Duodenal mucosa (tissue), 2 donors: ENCODE measurements at regions not wholly inside any gene's neighbourhood (a gene's known extent, or its start where the extent isn't known, plus 50 kb on each side); places are given as distances from the start of the nearest gene placed in this dataset.
"Not testable (repeated sequence)": the region's sequence is repeated elsewhere in the genome, so short reads cannot be mapped to it uniquely, and the experiment has no call there.

ENCODE experiments used
- H3K27ac ChIP-seq: one replicate; pipeline ENCODE4 v1.7.0; 2013; ENCODE audit warnings: low read depth, low read length
- H3K27me3 ChIP-seq, 2 donors: one replicate each; pipeline ENCODE4 v1.7.0; 2013; ENCODE audit warnings: low read length in 2 of 2, control low read depth in 1 of 2; ENCODE audit not compliant: insufficient read depth in 2 of 2, control insufficient read depth in 1 of 2
- H3K36me3 ChIP-seq, 2 donors: one replicate each; pipeline ENCODE4 v1.7.0; 2013; ENCODE audit warnings: low read length in 2 of 2, control low read depth in 1 of 2; ENCODE audit not compliant: insufficient read depth in 2 of 2, control insufficient read depth in 1 of 2
- H3K4me1 ChIP-seq, 2 donors: one replicate each; pipeline ENCODE4 v1.7.0; 2013; ENCODE audit warnings: low read length in 2 of 2, control low read depth in 1 of 2; ENCODE audit not compliant: insufficient read depth in 2 of 2, control insufficient read depth in 1 of 2
- H3K4me3 ChIP-seq, 2 donors: one replicate each; pipeline ENCODE4 v1.7.0; 2013; ENCODE audit warnings: low read length in 2 of 2, low read depth in 1 of 2
- H3K9ac ChIP-seq, 2 donors: one replicate each; pipeline ENCODE4 v1.7.0; 2013; ENCODE audit warnings: low read length in 2 of 2, low read depth in 1 of 2
- H3K9me3 ChIP-seq, 2 donors: one replicate each; pipeline ENCODE4 v1.7.0; 2013; ENCODE audit warnings: low read length in 2 of 2, control low read depth in 1 of 2; ENCODE audit not compliant: control insufficient read depth in 1 of 2

- not testable (repeated sequence) for H3K4me1 ChIP-seq, H3K9me3 ChIP-seq, H3K27ac ChIP-seq, H3K27me3 ChIP-seq, H3K4me3 ChIP-seq, H3K36me3 ChIP-seq, H3K9ac ChIP-seq
These were observed 231.5 kb downstream of the GATA3 start for GRCh38 chr10:8285970-8286369.

GRCh38 chr10:8288600-8288999, 234.1 kb downstream of the GATA3 start:
- H3K9me3 ChIP-seq, result no peaks in the 10 kb centered on the region
- H3K27me3 ChIP-seq, result no peaks in the 10 kb centered on the region
- H3K4me1 ChIP-seq, result no peaks in the 10 kb centered on the region
- no peak overlapping the region for H3K27ac ChIP-seq
- H3K4me3 ChIP-seq, result no peak overlapping the region
- no peaks in the 10 kb centered on the region for H3K36me3 ChIP-seq
- H3K9ac ChIP-seq, result no peak overlapping the region

GRCh38 chr10:8289186-8289924, 234.9 kb downstream of the GATA3 start:
- no peaks in the 10 kb centered on the region for H3K9me3 ChIP-seq
- H3K27me3 ChIP-seq, result no peaks in the 10 kb centered on the region
- no peaks in the 10 kb centered on the region for H3K36me3 ChIP-seq
- no peak overlapping the region for H3K27ac ChIP-seq
- H3K4me1 ChIP-seq, result no peaks in the 10 kb centered on the region
- no peak overlapping the region for H3K4me3 ChIP-seq
- H3K9ac ChIP-seq, result no peak overlapping the region

GRCh38 chr10:8294779-8295178, 240.3 kb downstream of the GATA3 start:
- H3K9me3 ChIP-seq, result no peaks in the 10 kb centered on the region
- no peaks in the 10 kb centered on the region for H3K36me3 ChIP-seq
- no peak overlapping the region for H3K9ac ChIP-seq
- no peaks in the 10 kb centered on the region for H3K4me1 ChIP-seq
- no peak overlapping the region for H3K4me3 ChIP-seq
- H3K27me3 ChIP-seq, result no peaks in the 10 kb centered on the region
- H3K27ac ChIP-seq, result no peak overlapping the region

GRCh38 chr10:8295311-8295710, 240.8 kb downstream of the GATA3 start:
- H3K4me1 ChIP-seq, result no peaks in the 10 kb centered on the region
- no peak overlapping the region for H3K9ac ChIP-seq
- no peaks in the 10 kb centered on the region for H3K27me3 ChIP-seq
- no peaks in the 10 kb centered on the region for H3K36me3 ChIP-seq
- H3K27ac ChIP-seq, result no peak overlapping the region
- H3K4me3 ChIP-seq, result no peak overlapping the region
- H3K9me3 ChIP-seq, result no peaks in the 10 kb centered on the region

GRCh38 chr10:8296090-8296733, 241.7 kb downstream of the GATA3 start:
- Histone ChIP-seq H3K27me3 (no peaks in the 10 kb centered on the region), H3K4me1 (no peaks in the 10 kb centered on the region), H3K36me3 (no peaks in the 10 kb centered on the region), H3K4me3 (no peak overlapping the region), H3K9me3 (no peaks in the 10 kb centered on the region), H3K9ac (no peak overlapping the region), H3K27ac (no peak overlapping the region)

- no peaks in the 10 kb centered on the region for H3K4me1 ChIP-seq
- H3K36me3 ChIP-seq, result no peaks in the 10 kb centered on the region
- H3K9ac ChIP-seq, result no peak overlapping the region
- no peak overlapping the region for H3K4me3 ChIP-seq
- H3K9me3 ChIP-seq, result no peaks in the 10 kb centered on the region
- no peak overlapping the region for H3K27ac ChIP-seq
- no peaks in the 10 kb centered on the region for H3K27me3 ChIP-seq
These were observed 242.2 kb downstream of the GATA3 start for GRCh38 chr10:8296734-8297101.

GRCh38 chr10:8297107-8297506, 242.6 kb downstream of the GATA3 start:
- no peaks in the 10 kb centered on the region for H3K4me1 ChIP-seq
- no peak overlapping the region for H3K9ac ChIP-seq
- no peaks in the 10 kb centered on the region for H3K36me3 ChIP-seq
- no peak overlapping the region for H3K4me3 ChIP-seq
- no peaks in the 10 kb centered on the region for H3K27me3 ChIP-seq
- no peak overlapping the region for H3K27ac ChIP-seq
- no peaks in the 10 kb centered on the region for H3K9me3 ChIP-seq

- H3K9me3 ChIP-seq, result no peaks in the 10 kb centered on the region
- no peaks in the 10 kb centered on the region for H3K4me1 ChIP-seq
- no peaks in the 10 kb centered on the region for H3K36me3 ChIP-seq
- H3K4me3 ChIP-seq, result no peak overlapping the region
- no peak overlapping the region for H3K27ac ChIP-seq
- no peak overlapping the region for H3K9ac ChIP-seq
- no peaks in the 10 kb centered on the region for H3K27me3 ChIP-seq
These were observed 243.5 kb downstream of the GATA3 start for GRCh38 chr10:8297959-8298358.

GRCh38 chr10:8298896-8299570, 244.5 kb downstream of the GATA3 start:
- no peaks in the 10 kb centered on the region for H3K4me1 ChIP-seq
- no peaks in the 10 kb centered on the region for H3K36me3 ChIP-seq
- no peak overlapping the region for H3K9ac ChIP-seq
- no peaks in the 10 kb centered on the region for H3K9me3 ChIP-seq
- H3K4me3 ChIP-seq, result no peak overlapping the region
- no peak overlapping the region for H3K27ac ChIP-seq
- no peaks in the 10 kb centered on the region for H3K27me3 ChIP-seq
